BLaER1 treated with 17β-estradiol and CSF1 and Interleukin-3, amounts not matched to agents 10 nM and 100 nM (cell line): ENCODE measurements at regions not wholly inside any gene's neighbourhood (a gene's known extent, or its start where the extent isn't known, plus 50 kb on each side); places are given as distances from the start of the nearest gene placed in this dataset.

Source experiments
- H3K27ac ChIP-seq, 11 experiments: shearing (Covaris generic); formaldehyde crosslinking; 2 replicates each; pipeline ENCODE4 v1.8.1; 2022
- H3K27me3 ChIP-seq, 11 experiments: shearing (Covaris generic); formaldehyde crosslinking; 2 replicates each; pipeline ENCODE4 v1.8.1; 2022
- H3K36me3 ChIP-seq, 11 experiments: shearing (Covaris generic); formaldehyde crosslinking; 2 replicates each; pipeline ENCODE4 v1.8.1; 2022
- H3K4me1 ChIP-seq, 10 experiments: shearing (Covaris generic); formaldehyde crosslinking; 2 replicates each; pipeline ENCODE4 v1.8.1; 2022
- H3K4me2 ChIP-seq, 11 experiments: shearing (Covaris generic); formaldehyde crosslinking; 2 replicates each; pipeline ENCODE4 v1.8.1; 2022
- H3K4me3 ChIP-seq, 10 experiments: shearing (Covaris generic); formaldehyde crosslinking; 2 replicates each; pipeline ENCODE4 v1.8.1; 2022
- H3K9ac ChIP-seq, 11 experiments: shearing (Covaris generic); formaldehyde crosslinking; 2 replicates each; pipeline ENCODE4 v1.8.1; 2022
- H3K9me3 ChIP-seq, 11 experiments: shearing (Covaris generic); formaldehyde crosslinking; replicated peaks in 1 of 11; 2 replicates each; pipeline ENCODE4 v1.8.1; 2022
- H4K20me1 ChIP-seq, 11 experiments: shearing (Covaris generic); formaldehyde crosslinking; 2 replicates each; pipeline ENCODE4 v1.8.1; 2022
- Cebpa-rat ChIP-seq, 11 experiments: shearing (Covaris generic); IDR thresholded peaks; 2 replicates each; pipeline ENCODE4 v1.8.1; 2022

DNA sequence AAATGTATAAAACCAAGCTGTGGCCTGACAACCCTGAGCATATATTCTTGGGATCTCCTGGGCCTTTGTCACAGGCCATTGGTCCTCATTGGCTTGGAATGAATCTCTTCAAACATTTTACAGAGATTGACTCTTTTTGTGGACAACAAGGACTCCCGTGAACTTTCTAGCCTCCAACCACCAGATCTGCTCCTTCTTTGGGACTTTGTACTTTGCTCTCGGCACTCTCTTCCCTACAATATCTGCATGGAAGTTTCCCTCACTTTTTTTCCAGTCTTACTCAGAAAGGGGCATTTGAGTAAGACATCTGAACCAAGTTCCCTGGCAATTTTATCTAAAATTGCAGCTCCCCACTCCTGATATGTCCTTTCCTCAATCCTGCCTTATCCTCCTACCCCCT lies 158.8 kb downstream of the PHLDA1 start:
- no peaks in the 10 kb centered on the region for H3K36me3 ChIP-seq
- no peak overlapping the region for H3K4me2 ChIP-seq
- H3K4me3 ChIP-seq, result no peak overlapping the region
- H3K9ac ChIP-seq, result no peak overlapping the region
- TF ChIP-seq Cebpa-rat (IDR thresholded peaks at IDR 0.05), result no peak
- H3K27ac ChIP-seq, result no peak overlapping the region
- no peaks in the 10 kb centered on the region for H3K27me3 ChIP-seq
- H3K4me1 ChIP-seq, result peaks cover 0 to 2% (median 0%) of the 10 kb centered on the region in 10 experiments; a peak in 1 of 20 replicates
- no peaks in the 10 kb centered on the region for H4K20me1 ChIP-seq
- H3K9me3 ChIP-seq, result 0 out of 22 replicates have a peak, but pooled peaks cover 0 to 4% (median 0%) of the 10 kb centered on the region in 11 experiments

DNA sequence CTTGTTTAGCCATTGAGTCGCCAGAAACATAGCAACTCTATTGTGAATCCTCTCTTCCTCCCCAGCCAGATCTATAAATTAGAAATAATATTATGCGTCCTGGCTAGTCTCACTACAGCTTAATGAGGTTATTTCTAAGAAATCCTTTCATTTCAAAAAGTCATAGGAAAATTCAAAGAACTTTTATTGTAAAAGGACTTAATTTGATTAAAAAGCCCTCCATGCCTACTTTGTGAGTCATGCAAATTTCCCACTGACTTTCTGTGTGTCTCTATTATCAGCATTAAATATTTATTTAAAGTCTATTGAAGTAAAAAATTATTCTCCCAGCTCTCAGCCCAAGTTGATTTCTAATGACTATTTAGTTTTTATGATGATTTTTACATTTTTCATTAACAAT lies 160.7 kb downstream of the PHLDA1 start:
- no peak for TF ChIP-seq Cebpa-rat (IDR thresholded peaks at IDR 0.05)
- Histone ChIP-seq H4K20me1 (no peaks in the 10 kb centered on the region), H3K27ac (no peak overlapping the region), H3K4me3 (no peak overlapping the region), H3K9ac (no peak overlapping the region), H3K9me3 (peaks cover 6 to 16% (median 12%) of the 10 kb centered on the region in 11 experiments; a peak in 14 of 22 replicates), H3K27me3 (no peaks in the 10 kb centered on the region), H3K4me1 (no peaks in the 10 kb centered on the region), H3K36me3 (no peaks in the 10 kb centered on the region), H3K4me2 (no peak overlapping the region)

DNA sequence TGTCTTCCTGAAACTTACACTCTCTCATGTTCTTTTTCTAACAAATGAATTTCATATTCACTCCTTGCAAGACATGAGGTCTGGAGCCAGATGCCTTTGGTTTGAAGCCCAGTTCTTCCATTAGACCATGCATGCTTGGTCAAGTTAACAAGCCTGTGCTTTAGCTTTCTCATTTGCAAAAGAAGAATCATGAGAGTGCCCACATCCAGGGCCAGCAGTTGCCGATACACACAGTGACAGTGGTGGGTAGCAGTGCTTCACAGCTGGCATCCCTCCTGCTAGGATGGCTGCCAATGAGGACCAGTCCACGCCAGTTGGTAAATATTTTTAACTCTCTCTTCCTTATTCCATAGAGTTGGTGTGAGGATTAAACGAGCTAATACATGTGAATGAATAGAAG lies 163.1 kb downstream of the PHLDA1 start:
- H3K27ac ChIP-seq, result no peak overlapping the region
- H3K27me3 ChIP-seq, result no peaks in the 10 kb centered on the region
- H3K36me3 ChIP-seq, result no peaks in the 10 kb centered on the region
- TF ChIP-seq Cebpa-rat (IDR thresholded peaks at IDR 0.05), result no peak
- no peaks in the 10 kb centered on the region for H3K4me1 ChIP-seq
- H4K20me1 ChIP-seq, result no peaks in the 10 kb centered on the region
- H3K9me3 ChIP-seq, result peaks cover 6 to 17% (median 12%) of the 10 kb centered on the region in 11 experiments; a peak in 14 of 22 replicates
- no peak overlapping the region for H3K4me3 ChIP-seq
- H3K9ac ChIP-seq, result no peak overlapping the region
- H3K4me2 ChIP-seq, result no peak overlapping the region

DNA sequence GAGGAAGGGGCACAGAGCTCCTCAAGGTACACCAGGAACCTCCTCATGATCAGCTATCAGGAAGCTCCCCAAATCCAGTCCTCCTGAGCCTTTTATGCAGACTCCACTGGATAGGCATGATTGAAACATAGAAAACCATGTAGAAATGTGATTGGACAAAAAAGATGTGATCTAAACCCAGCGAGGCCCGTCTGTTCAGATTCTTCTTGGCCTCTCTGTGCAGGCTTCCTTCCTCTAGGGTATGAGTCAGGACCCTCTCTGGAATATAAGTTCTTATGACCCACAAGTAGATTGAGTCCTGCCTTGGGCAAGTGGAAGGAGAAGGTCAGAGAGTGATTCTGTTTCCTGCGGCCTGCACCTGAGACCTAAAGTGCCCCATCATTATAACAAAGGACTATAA lies 166.3 kb downstream of the PHLDA1 start:
- Histone ChIP-seq H3K27ac (no peak overlapping the region), H3K9me3 (peaks cover 6 to 17% (median 12%) of the 10 kb centered on the region in 11 experiments; a peak in 14 of 22 replicates), H3K27me3 (no peaks in the 10 kb centered on the region), H3K36me3 (no peaks in the 10 kb centered on the region), H3K4me1 (no peaks in the 10 kb centered on the region), H4K20me1 (no peaks in the 10 kb centered on the region), H3K9ac (no peak overlapping the region), H3K4me3 (no peak overlapping the region), H3K4me2 (no peak overlapping the region)
- no peak for TF ChIP-seq Cebpa-rat (IDR thresholded peaks at IDR 0.05)

DNA sequence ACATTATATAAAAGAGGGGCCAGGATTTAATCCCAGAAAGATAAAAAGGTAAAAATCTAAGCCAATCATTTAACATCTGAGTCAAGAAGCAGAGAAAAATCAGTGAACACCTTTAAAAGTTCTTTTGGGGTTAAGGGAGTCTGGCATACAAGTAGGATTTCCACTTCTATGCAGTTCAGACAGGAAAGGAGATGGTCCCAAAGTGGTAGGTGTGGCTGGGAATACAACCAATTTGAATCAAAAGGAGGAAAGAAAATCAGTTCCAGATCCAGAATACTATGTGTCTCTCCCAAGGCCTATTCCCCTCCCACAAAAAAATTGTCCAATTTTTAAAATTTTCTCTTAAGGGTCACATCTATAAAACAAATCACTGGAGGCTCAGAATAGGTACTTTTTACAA lies 167.4 kb downstream of the PHLDA1 start:
- Histone ChIP-seq H4K20me1 (no peaks in the 10 kb centered on the region), H3K4me3 (no peak overlapping the region), H3K9me3 (peaks cover 6 to 17% (median 12%) of the 10 kb centered on the region in 11 experiments; a peak in 14 of 22 replicates), H3K4me2 (no peak overlapping the region), H3K27ac (no peak overlapping the region), H3K9ac (no peak overlapping the region), H3K36me3 (no peaks in the 10 kb centered on the region), H3K4me1 (no peaks in the 10 kb centered on the region), H3K27me3 (no peaks in the 10 kb centered on the region)
- no peak for TF ChIP-seq Cebpa-rat (IDR thresholded peaks at IDR 0.05)

DNA sequence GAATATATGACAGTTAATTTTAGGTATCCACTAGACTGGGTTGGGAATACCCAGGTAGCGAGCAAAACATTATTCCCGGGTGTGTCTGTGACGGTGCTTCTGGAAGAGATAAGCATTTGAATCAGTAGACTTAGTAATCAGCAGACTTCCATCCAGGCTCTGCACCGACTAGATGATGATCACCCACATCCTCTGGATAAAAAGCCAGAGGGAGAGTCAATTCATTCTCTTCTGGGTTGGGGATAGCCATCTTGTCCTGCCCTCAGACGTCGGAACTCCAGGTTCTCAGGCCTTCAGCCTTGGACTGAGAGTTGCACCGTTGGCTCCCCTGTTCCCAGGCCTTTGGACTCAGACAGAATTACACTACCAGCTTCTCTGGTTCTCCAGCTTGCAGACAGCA lies 168.0 kb downstream of the PHLDA1 start:
- Histone ChIP-seq H3K9me3 (peaks cover 6 to 17% (median 12%) of the 10 kb centered on the region in 11 experiments; a peak in 14 of 22 replicates), H3K9ac (no peak overlapping the region)
- TF ChIP-seq Cebpa-rat (IDR thresholded peaks at IDR 0.05), result no peak

DNA sequence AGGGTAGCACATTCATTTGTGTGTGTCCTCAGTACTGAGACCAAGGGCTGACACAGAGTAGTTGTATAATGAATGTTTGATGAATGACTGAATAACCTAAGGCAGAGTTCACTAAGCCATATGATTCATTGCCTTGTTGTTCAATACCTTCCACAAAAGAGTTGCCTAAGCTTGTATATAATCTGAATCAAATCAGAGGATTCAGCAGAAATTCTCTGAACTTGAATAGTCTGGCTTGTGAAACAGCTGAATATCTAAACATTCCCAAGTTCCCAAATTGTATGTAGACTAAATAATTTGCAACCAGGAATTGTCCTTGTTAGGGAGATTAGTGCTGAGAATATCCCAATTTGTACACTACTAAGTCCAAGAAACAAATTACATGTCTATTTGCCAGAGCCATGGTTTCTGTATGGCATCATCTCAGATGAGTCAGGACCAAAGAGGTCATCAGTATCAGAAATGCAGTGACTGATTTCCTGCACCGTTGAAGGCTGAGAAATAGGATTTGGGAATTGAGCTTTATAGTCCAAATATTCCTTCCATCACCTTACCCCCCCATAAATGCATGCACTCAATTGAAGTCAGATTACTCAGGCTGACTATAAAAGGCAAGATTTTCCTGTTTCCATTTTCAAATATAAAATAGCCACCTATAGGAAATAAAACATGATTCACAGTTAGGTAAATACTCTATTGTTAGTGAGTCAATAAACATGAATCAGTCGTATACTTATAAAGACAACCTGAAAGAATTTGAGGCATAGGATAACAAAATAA lies 168.7 kb downstream of the PHLDA1 start:
- H3K27ac ChIP-seq, result no peak overlapping the region
- no peak overlapping the region for H3K4me2 ChIP-seq
- no peaks in the 10 kb centered on the region for H3K36me3 ChIP-seq
- no peaks in the 10 kb centered on the region for H4K20me1 ChIP-seq
- peaks cover 6 to 17% (median 12%) of the 10 kb centered on the region in 11 experiments; a peak in 14 of 22 replicates for H3K9me3 ChIP-seq
- TF ChIP-seq Cebpa-rat (IDR thresholded peaks at IDR 0.05), result no peak
- H3K4me1 ChIP-seq, result no peaks in the 10 kb centered on the region
- no peak overlapping the region for H3K4me3 ChIP-seq
- H3K9ac ChIP-seq, result no peak overlapping the region
- H3K27me3 ChIP-seq, result no peaks in the 10 kb centered on the region

More for the DNA sequence above, 168.0 kb downstream of the PHLDA1 start:
- H3K4me2 ChIP-seq, result no peak overlapping the region
- no peaks in the 10 kb centered on the region for H3K27me3 ChIP-seq
- no peak overlapping the region for H3K27ac ChIP-seq
- no peaks in the 10 kb centered on the region for H3K36me3 ChIP-seq
- H3K4me3 ChIP-seq, result no peak overlapping the region
- H4K20me1 ChIP-seq, result no peaks in the 10 kb centered on the region
- no peaks in the 10 kb centered on the region for H3K4me1 ChIP-seq

DNA sequence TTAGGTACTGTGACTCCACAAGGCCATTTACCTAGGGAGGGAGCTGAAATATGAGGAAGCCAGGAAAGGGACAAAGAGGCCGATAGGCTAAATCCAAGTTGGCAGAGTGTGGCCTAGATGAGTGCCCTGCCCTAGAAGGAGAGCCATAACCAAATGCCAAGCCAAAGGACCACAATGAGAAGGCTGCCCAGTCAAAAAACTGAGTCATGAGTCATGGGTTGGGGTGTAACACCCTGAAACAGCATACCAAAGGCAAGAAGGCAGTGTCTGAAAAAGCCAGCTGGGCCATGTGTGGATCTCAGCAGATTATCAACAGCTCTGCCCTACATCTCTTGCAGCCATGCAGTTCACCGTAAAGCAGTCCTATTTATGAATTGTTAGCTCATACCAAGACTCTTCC lies 171.7 kb downstream of the PHLDA1 start:
- no peak overlapping the region for H3K9ac ChIP-seq
- no peak overlapping the region for H3K4me2 ChIP-seq
- H3K4me3 ChIP-seq, result no peak overlapping the region
- no peaks in the 10 kb centered on the region for H4K20me1 ChIP-seq
- no peaks in the 10 kb centered on the region; a peak in 1 of 22 replicates for H3K9me3 ChIP-seq
- H3K4me1 ChIP-seq, result peaks cover 10 to 20% (median 17%) of the 10 kb centered on the region in 10 experiments
- H3K36me3 ChIP-seq, result no peaks in the 10 kb centered on the region
- no peak overlapping the region for H3K27ac ChIP-seq
- TF ChIP-seq Cebpa-rat (IDR thresholded peaks at IDR 0.05), result no peak
- H3K27me3 ChIP-seq, result no peaks in the 10 kb centered on the region

DNA sequence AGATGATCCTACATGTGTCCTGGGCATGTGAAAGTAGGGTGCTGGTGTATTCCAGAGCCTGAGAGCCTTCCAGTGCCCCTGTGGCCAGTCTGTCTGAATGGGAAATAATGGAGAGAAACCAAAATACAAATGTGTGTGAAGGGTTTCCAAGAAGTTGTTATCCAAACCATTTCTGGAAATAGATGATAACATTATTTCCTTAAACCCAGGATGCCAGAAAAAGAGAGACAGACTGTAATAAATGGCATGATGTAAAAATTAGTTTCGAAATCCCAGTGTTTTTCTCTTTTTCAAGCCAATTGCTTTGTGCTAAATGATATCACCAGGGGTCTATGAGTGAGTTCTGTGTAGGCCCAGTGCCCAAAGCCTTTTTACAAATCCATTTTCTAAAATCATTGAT lies 175.3 kb downstream of the PHLDA1 start:
- no peak for TF ChIP-seq Cebpa-rat (IDR thresholded peaks at IDR 0.05)

More for the DNA sequence above, 175.3 kb downstream of the PHLDA1 start:
- H3K27me3 ChIP-seq, result no peaks in the 10 kb centered on the region
- no peaks in the 10 kb centered on the region; a peak in 1 of 22 replicates for H3K9me3 ChIP-seq
- peaks cover 33 to 56% (median 50%) of the 10 kb centered on the region in 10 experiments for H3K4me1 ChIP-seq
- no peak overlapping the region for H3K4me3 ChIP-seq
- no peaks in the 10 kb centered on the region for H4K20me1 ChIP-seq
- H3K9ac ChIP-seq, result no peak overlapping the region
- no peaks in the 10 kb centered on the region for H3K36me3 ChIP-seq
- peak overlapping the region in 6 of 11 experiments; percentile 6 to 90 (median 66); a peak in 8 of 22 replicates for H3K27ac ChIP-seq
- peak overlapping the region; percentile 6 to 89 (median 35); a peak in 16 of 22 replicates for H3K4me2 ChIP-seq
